NB4 (cell line): ENCODE measurements at regions not wholly inside any gene's neighbourhood (a gene's known extent, or its start where the extent isn't known, plus 50 kb on each side); places are given as distances from the start of the nearest gene placed in this dataset.

Source experiments
- DNase-seq: peaks from one replicate; pipeline ENCODE4 v3.0.0; 2010; ENCODE audit warnings: low read depth
- H3K4me3 ChIP-seq: one replicate; pipeline ENCODE4 v1.5.1; 2011; ENCODE audit warnings: mild to moderate bottlenecking, low read depth, low read length, moderate library complexity
- CTCF ChIP-seq: IDR thresholded peaks from one replicate; pipeline ENCODE4 v1.5.1; 2012; ENCODE audit warnings: low read depth, low read length
- MAX ChIP-seq: IDR thresholded peaks from 2 replicates; pipeline ENCODE4 v1.6.1; 2011; ENCODE audit warnings: low read depth, low read length
- MYC ChIP-seq: IDR thresholded peaks from 2 replicates; pipeline ENCODE4 v1.6.1; 2011; ENCODE audit warnings: low read depth, low read length
- POLR2A ChIP-seq: IDR thresholded peaks from 2 replicates; pipeline ENCODE4 v1.6.1; 2011; ENCODE audit warnings: mild to moderate bottlenecking; ENCODE audit not compliant: insufficient read length; ENCODE audit errors: extremely low read depth

- no peak for DNase-seq
- no peak overlapping the region for H3K4me3 ChIP-seq
- TF ChIP-seq CTCF (no peak), MYC (no peak), POLR2A (no peak), MAX (no peak)
Observed at GRCh38 chr6:1251198-1252155, 60.4 kb upstream of the FOXQ1 start.

GRCh38 chr6:1250489-1251197 is 61.3 kb upstream of the FOXQ1 start:
- no peak overlapping the region for H3K4me3 ChIP-seq
- no peak for DNase-seq
- TF ChIP-seq POLR2A (no peak), MYC (no peak), CTCF (no peak), MAX (no peak)

- no peak overlapping the region for H3K4me3 ChIP-seq
- DNase-seq = no peak
- no peak for TF ChIP-seq MAX
- TF ChIP-seq CTCF = no peak
- no peak for TF ChIP-seq MYC
- TF ChIP-seq POLR2A = no peak
Observed at GRCh38 chr6:1247894-1248293, 64.0 kb upstream of the FOXQ1 start.

- DNase-seq = no peak
Observed at GRCh38 chr6:1247056-1247455, 64.8 kb upstream of the FOXQ1 start.

More at GRCh38 chr6:1247056-1247455, 64.8 kb upstream of the FOXQ1 start:
- no peak overlapping the region for H3K4me3 ChIP-seq
- TF ChIP-seq MYC (no peak), MAX (no peak), CTCF (no peak), POLR2A (no peak)
